Umbilical cord (tissue), 1 donor: ENCODE measurements at regions not wholly inside any gene's neighbourhood (a gene's known extent, or its start where the extent isn't known, plus 50 kb on each side); places are given as distances from the start of the nearest gene placed in this dataset.

ENCODE experiments used
- DNase-seq: peaks from one replicate; pipeline ENCODE4 v3.0.0-alpha.2; 2015; ENCODE audit warnings: low spot score

DNA sequence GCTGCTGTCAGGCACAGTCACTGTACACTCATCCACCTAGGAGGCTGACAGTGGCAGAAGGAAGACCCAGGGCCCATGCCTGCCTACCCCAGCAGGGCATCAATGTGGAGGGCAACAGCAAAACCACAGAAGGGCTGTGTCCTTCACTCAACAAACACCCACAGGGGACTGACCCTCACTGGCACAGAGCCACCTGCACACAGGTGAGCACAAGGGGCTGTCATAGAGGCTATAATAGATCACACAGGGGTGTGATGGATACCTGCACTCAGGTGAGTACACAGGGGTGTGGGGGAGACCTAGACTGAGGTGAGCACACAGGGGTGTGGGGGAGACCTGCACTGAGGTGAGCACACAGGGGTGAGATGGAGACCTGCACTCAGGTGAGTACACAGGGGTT lies 132.8 kb upstream of the TCERG1L start:
- DNase-seq, result no peak

- no peak for DNase-seq
Measured at GRCh38 chr10:131444862-131445461, 133.4 kb upstream of the TCERG1L start.

DNA sequence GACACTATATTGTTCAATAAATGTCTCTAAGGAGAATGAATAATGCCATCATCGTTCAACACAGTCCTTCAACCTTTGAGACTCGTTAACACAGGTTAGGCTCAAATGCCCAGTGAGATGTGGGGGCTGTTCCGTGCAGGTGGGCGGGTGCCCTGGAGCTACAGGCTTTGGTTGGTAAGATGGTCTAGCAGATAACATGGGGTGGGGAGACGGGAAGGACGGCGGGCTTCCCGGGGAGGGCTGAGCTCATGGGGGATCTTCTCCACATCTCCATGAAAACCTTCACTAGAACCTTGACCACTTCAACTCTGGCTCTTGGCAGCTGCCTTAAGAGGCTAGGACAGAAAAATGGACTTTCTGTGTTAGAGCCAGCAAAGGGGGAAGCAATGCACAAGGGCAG lies 134.1 kb upstream of the TCERG1L start:
- no peak for DNase-seq

DNA sequence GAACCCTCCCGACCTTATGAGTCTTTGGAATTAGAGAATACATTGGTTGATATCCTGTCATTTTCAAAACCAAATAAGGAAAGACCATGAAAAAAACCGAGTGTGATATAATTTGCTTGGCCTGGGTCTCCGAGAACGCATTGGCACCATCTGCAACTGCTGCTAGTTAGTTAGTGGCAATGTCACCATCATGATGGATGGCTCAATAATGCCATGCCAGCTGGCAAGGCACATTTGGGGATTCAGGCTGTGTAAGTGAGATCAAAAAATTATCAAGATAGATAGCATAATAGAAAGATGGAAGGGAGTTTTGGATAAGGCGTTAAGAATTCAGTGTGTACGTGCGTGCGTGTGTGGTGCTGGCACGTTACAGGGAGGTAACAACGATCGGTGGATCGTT lies 134.7 kb upstream of the TCERG1L start:
- DNase-seq, result no peak

DNA sequence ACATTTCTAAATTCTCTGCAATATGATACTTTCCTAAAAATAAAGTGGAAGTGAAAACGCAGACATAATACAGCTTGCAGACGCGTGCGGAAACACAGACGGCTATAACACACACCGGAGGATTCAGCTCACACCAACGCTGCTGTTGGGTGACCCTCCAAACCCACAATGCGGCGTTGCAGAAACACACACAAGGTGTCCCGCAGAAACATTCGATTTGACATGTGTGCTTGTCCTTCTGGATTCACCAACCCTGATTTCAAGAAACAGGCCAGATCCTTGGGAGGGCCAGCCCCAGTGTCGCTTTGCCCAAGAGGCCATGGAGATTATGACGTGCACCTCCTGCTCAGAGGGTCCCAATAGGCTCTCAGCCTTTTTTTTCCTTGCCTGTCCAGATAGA lies 136.7 kb upstream of the TCERG1L start:
- no peak for DNase-seq

DNA sequence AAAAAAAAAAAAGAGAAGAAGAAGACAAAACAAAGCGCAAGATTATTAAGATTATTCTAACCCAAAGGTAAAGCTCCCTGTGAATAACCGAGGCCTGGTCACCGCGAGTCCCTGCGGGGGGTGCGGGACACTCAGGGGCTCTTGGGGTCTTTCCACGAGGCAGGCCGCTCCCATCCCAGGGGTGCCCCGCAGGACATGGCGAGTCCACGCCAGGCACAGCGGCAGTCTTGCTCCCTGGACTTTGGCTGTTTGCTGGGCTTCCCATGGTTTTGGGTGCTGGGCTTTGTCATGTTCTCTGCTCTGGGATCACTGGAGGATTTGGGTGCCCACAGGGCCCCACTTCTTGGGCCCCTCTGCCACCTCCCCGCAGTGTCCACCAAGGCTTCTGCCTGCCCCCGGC lies 137.4 kb upstream of the TCERG1L start:
- no peak for DNase-seq

DNA sequence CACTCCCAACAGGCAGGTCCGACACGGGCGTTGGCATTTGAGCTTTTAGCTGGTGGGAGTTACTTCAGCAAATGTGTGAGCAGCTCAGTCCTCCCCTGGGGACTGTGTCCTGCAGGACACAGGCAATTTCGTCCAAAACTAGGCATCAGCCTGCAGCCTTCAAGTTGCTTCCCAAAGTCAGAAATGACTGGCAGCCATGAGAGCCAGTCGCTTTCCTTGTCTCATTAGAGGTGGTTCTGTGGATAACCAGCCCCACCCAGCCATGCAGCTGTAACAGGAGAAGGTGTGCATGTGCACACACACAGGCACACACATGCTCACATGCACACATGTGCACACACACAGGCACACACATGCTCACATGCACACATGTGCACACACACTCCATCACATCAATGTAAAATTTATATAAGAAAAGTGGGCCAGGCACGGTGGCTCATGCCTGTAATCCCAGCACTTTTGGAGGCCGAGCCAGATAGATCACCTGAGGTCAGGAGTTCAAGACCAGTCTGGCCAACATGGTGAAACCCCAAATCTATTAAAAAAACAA lies 138.8 kb upstream of the TCERG1L start:
- no peak for DNase-seq

DNA sequence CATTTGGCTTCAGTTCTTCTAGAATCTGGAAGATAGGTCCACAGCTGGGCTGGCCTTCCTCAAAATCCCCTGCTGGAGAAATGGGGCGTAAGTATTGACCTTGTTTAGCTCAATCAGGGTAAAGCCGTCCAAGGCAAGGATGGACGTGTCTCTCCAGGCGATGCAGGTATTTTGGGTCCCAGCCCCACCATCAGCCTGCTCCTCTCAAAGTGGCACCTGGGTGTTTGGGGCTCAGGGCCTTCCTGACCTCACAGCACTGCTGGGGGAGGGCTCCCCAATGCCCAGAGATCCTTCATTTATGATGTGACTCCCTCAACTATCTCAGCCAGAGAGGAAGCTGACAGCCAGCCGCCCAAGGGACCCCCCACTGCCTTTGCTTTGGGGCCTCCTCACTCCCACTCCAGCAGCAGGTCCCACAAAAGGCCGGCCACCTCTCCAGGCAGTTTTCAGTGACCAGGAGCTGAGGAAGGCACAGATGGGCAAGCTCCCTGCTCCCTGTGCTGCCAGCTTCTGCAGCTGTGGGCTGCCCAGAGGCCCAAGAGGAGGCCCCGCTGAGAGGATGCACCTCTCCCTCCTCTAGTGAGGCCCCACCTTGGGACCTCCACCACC lies 140.0 kb upstream of the TCERG1L start:
- DNase-seq, result no peak

- DNase-seq, result peak; percentile 89
Measured at GRCh38 chr10:131452926-131453720, 141.6 kb upstream of the TCERG1L start.

DNA sequence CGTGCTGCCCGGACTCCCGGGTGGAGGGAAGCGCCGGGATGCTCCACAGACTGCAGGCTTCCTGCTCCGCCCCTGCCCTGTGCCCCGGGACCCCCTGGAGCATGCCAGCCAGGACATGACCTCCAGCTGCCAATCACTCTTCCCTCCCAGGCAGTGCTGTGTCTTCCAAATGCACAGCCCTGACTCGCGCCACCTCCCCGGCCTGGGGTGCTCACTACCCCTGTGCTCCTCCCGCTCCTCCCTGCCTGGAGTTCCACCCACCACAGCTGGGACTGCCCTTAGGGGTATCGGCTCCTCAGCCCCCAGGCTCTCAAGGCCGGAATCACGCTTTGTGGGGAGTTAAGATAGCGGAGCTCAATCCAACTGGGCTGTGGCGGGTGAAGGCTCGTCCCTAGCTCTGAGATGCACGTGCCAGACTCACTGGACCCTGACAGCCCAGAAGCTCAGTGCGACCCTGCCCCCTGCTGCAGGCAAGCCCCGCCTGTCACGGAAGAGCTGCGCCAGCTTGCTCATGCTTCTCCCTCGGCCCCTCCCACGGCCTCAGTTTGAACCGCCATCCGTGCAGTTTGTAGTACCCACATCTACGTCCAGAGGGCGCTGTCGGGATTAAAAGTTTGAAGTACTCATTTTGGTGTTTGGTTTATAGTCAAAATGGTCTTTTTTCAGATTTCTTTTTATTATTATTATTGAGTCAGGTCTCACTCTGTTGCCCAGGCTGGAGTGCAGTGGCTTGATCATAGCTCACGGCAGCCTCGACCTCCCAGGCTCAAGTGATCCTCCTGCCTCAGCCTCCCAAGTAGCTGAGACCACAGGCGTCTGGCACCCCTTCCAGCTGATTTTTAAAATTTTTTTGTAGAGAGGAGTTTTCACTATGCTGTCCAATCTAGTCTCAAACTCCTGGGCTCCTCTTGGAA lies 142.5 kb upstream of the TCERG1L start:
- peak; percentile 93 for DNase-seq

DNA sequence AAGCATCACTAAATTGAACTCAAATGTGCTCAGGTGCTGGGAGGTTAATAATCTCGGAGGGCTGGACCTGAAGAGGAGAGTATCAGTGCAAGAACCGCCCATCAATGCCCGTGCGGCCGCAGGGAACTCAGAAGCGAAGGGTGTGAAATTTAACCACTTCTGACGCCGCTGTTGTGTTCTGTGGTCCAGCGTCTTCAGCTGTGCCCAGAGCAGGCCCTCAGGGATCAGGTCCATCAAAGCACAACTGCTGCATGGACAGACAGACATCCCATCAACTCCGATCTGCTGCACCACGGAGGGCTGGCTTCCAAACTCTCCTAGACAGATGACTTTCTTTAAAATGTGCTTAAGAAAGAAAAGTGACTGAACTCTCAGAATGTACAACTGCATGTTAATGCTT lies 144.9 kb upstream of the TCERG1L start:
- DNase-seq, result no peak

GRCh38 chr10:131461093-131461492 lies 149.6 kb upstream of the TCERG1L start:
- DNase-seq, result no peak

DNA sequence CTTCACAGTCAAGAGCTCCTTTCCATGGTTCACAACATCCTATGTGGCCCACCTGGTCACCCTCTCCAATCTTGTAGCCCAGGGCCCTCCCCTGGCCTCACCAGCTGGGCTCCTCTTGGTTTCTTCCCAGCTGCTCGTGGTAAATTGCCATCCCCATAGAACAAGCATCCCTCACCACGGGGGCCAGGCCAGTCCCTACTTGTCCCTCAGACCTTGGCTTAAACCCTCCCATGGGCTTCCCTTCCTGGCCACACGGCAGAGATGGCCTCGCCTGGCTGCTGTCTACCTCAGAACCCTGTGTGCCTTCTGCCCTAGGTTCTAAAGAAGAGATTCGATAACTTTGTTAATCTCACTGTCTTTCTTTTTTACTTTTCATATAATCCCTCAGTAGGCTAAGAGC lies 153.3 kb upstream of the TCERG1L start:
- no peak for DNase-seq

- no peak for DNase-seq
Measured at GRCh38 chr10:131469551-131469950, 158.0 kb upstream of the TCERG1L start.

DNA sequence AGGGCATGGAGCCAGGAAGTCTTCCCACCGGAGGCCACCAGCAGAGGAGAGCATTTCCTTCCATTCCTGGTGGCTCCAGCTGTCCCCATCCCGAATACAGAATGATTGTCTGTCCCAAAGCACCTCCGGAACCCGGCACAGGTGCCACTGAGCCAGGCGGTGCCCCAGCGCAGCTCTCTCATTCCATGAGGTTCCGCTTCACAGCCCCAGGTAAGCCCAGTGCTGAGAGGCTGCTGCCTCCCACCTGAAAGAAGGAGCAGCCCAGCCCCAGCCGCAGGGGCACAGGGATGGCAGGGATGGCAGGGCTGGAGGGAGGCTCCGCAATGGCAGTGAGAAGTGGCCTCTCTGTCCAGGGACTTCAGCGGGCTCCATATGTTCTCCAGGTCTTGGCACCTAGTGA lies 162.1 kb upstream of the TCERG1L start:
- no peak for DNase-seq

GRCh38 chr10:131474416-131474815 lies 162.9 kb upstream of the TCERG1L start:
- no peak for DNase-seq

DNA sequence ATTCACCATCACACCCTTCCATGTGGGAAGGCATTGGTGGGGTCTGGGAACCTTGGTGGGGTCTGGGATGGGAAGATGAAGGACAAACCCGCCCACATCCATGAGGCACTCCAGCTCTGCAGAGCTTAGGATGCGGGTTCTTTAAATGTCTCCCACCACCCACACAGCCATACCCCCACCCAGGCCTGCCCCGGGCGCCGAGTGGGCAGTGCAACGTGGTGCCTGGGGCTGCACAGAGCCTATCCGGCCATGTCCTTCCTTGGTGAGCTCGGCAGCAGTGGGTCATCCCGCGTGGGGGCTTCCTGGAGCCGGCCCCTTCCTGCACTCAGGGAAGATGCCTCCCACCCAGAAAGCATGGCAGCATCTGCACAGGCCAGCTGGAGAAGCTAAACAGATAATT lies 163.5 kb upstream of the TCERG1L start:
- DNase-seq, result no peak

DNA sequence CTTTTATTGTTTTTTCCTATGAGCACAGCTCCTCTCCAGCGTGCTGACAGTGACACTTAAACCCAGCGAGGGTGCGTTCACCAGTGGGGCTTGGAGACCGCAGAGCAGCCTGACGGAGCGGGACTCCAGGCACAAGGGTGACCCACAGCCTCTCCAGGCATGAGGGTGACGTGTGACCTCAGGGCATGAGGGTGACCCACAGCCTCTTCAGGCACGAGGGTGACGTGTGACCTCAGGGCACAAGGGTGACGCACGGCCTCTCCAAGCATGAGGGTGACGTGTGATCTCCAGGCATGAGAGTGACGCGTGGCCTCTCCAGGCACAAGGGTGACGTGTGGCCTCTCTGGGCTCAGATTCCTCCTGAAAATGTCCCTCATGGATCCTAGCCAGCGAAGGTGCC lies 164.3 kb upstream of the TCERG1L start:
- no peak for DNase-seq

DNA sequence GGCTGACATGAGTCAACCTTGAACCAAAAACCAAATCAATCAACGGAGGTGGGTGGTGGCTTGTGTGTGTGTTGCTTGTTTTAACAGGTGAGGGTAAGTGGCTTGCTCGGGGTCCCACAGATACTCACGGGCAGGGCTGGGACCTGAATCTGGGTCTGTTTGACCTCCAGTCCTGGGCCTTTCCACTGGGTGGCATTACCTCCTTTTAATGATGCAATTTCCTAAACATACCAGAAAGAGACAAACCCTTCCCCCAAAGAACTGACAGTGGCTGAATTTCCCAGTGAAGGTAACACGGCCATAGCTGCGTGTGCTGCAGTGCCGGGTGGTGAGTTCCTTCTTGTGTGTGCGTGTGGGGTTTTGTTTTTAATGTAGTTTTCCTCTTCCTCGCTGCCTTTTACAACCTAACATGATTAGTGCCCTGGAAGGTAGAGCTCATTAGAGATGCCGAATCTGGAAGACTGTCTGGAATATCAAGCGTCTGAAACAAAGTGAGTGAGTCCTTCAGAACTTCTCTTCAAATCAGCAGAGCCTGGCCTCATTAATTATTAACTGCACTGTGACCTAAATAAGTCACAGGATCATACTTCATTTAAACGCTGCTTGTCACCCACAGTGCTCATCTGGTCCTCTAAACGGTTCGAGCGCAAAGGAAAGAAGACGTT lies 166.1 kb upstream of the TCERG1L start:
- peak; percentile 1 for DNase-seq

GRCh38 chr10:131478377-131478989 lies 167.0 kb upstream of the TCERG1L start:
- no peak for DNase-seq

DNA sequence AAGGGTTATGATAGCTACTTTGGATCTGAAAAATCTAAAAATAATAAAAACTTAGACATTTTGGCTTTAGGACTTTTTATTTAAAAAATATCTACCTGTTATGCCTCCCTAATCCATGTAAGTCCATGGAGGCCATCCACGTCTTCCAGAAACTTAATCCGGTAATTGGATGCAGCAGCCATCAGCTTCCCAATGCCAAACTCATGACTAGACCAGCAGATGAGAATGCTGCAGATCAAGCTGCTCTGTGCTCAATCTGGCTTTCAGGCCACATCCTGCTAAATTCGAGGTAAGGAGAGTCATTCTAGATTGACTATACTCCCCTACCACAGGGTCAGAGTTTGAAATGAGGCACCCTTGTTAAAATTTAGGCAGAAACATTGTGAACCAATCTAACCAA lies 168.5 kb upstream of the TCERG1L start:
- DNase-seq, result no peak
